A673 (cell line): ENCODE measurements at regions not wholly inside any gene's neighbourhood (a gene's known extent, or its start where the extent isn't known, plus 50 kb on each side); places are given as distances from the start of the nearest gene placed in this dataset.

Experiments
- EZH2 ChIP-seq: fragments of 200-600 bp; sonication (generic); IDR thresholded peaks from 2 replicates; pipeline ENCODE4 v1.6.1; 2017; ENCODE audit warnings: borderline replicate concordance, low read depth, mild to moderate bottlenecking, mixed read lengths, antibody characterized with exemption, low read length; ENCODE audit not compliant: poor library complexity, severe bottlenecking
- TF ChIP-seq, protein P1 (sequence below): fragments of 300-800, 200-600 bp; sonication (generic); conservative IDR thresholded peaks from 2 replicates; pipeline ENCODE4 v1.5.1; 2017; ENCODE audit warnings: low read depth, mild to moderate bottlenecking, antibody characterized with exemption, low read length, moderate library complexity, mixed read lengths

DNA sequence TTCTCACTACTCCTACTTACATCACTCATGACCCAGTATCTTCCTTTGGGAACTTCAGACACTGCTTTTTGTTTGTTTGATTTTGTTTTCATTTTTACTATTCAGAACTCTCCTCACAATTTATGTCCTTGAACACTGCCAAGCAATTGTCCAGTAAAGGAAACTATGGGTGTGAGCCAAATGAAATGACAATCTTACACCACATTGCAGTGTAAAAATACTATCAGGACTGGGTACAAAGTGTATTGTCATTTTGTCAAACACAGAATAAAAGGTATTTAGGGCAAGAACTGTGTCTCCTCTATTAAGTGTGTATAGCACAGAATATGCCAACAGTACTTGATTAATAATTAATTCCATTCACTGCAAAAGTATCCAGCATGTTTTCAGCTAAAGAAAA lies 199.3 kb downstream of the ALG10B start:
- TF ChIP-seq, protein P1, sequence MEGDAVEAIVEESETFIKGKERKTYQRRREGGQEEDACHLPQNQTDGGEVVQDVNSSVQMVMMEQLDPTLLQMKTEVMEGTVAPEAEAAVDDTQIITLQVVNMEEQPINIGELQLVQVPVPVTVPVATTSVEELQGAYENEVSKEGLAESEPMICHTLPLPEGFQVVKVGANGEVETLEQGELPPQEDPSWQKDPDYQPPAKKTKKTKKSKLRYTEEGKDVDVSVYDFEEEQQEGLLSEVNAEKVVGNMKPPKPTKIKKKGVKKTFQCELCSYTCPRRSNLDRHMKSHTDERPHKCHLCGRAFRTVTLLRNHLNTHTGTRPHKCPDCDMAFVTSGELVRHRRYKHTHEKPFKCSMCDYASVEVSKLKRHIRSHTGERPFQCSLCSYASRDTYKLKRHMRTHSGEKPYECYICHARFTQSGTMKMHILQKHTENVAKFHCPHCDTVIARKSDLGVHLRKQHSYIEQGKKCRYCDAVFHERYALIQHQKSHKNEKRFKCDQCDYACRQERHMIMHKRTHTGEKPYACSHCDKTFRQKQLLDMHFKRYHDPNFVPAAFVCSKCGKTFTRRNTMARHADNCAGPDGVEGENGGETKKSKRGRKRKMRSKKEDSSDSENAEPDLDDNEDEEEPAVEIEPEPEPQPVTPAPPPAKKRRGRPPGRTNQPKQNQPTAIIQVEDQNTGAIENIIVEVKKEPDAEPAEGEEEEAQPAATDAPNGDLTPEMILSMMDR, result no peak
- TF ChIP-seq EZH2, result no peak
